CD4-positive, alpha-beta T cell treated with Interleukin-12 subunit alpha and Interleukin-12 subunit beta, for 1 hour (primary cell): ENCODE measurements at regions not wholly inside any gene's neighbourhood (a gene's known extent, or its start where the extent isn't known, plus 50 kb on each side); places are given as distances from the start of the nearest gene placed in this dataset.

Experiments used
- DNase-seq: peaks from one replicate; pipeline ENCODE4 v3.0.0-alpha.2; 2020

- no peak for DNase-seq
Observed at GRCh38 chr1:218526198-218526580, 181.1 kb downstream of the TGFB2 start.

GRCh38 chr1:218527737-218528136 is 182.6 kb downstream of the TGFB2 start:
- no peak for DNase-seq

- DNase-seq: no peak
Observed at GRCh38 chr1:218529646-218530300, 184.6 kb downstream of the TGFB2 start.

GRCh38 chr1:218531936-218532335 is 186.8 kb downstream of the TGFB2 start:
- no peak for DNase-seq

- no peak for DNase-seq
Observed at GRCh38 chr1:218536296-218536986, 191.3 kb downstream of the TGFB2 start.

GRCh38 chr1:218537122-218537913 is 192.2 kb downstream of the TGFB2 start:
- no peak for DNase-seq

GRCh38 chr1:218538341-218538740 is 193.2 kb downstream of the TGFB2 start:
- no peak for DNase-seq

- no peak for DNase-seq
Observed at GRCh38 chr1:218546314-218546713, 201.2 kb downstream of the TGFB2 start.

- DNase-seq: no peak
Observed at GRCh38 chr1:218547957-218548730, 203.0 kb downstream of the TGFB2 start.

GRCh38 chr1:218548764-218549163 is 203.6 kb downstream of the TGFB2 start:
- DNase-seq: no peak

- no peak for DNase-seq
Observed at GRCh38 chr1:218553197-218553596, 208.1 kb downstream of the TGFB2 start.

GRCh38 chr1:218556016-218556415 is 210.9 kb downstream of the TGFB2 start:
- DNase-seq: no peak

GRCh38 chr1:218557731-218558130 is 212.6 kb downstream of the TGFB2 start:
- DNase-seq: no peak

GRCh38 chr1:218558271-218558810 is 213.2 kb downstream of the TGFB2 start:
- DNase-seq: no peak

GRCh38 chr1:218565377-218565776 is 220.2 kb downstream of the TGFB2 start:
- DNase-seq: no peak

GRCh38 chr1:218568962-218569550 is 223.9 kb downstream of the TGFB2 start:
- no peak for DNase-seq

- no peak for DNase-seq
Observed at GRCh38 chr1:218570456-218570855, 225.3 kb downstream of the TGFB2 start.

- DNase-seq: no peak
Observed at GRCh38 chr1:218571491-218571890, 226.4 kb downstream of the TGFB2 start.

GRCh38 chr1:218572050-218572449 is 226.9 kb downstream of the TGFB2 start:
- DNase-seq: no peak

- no peak for DNase-seq
Observed at GRCh38 chr1:218573925-218574324, 228.8 kb downstream of the TGFB2 start.

- no peak for DNase-seq
Observed at GRCh38 chr1:218575079-218575478, 229.9 kb downstream of the TGFB2 start.

- DNase-seq: no peak
Observed at GRCh38 chr1:218575856-218576255, 230.7 kb downstream of the TGFB2 start.
